ENCODE measurements at regions not wholly inside any gene's neighbourhood (a gene's known extent, or its start where the extent isn't known, plus 50 kb on each side); places are given as distances from the start of the nearest gene placed in this dataset.

GRCh38 chr7:116310141-116310540 is 99.8 kb downstream of the TES start:
- in situ Hi-C loops (cut with HindIII; ENCODE audit: low sequenced_read_pairs): no loop called here

GRCh38 chr7:116311259-116311658 is 100.9 kb downstream of the TES start:
- in situ Hi-C loops (cut with HindIII; ENCODE audit: low sequenced_read_pairs): no loop called here

GRCh38 chr7:116311816-116312471 is 101.6 kb downstream of the TES start:
- in situ Hi-C loops (cut with HindIII; ENCODE audit: low sequenced_read_pairs): no loop called here

- in situ Hi-C loops (cut with HindIII; ENCODE audit: low sequenced_read_pairs): no loop called here
These were observed 105.0 kb downstream of the TES start for GRCh38 chr7:116315293-116315692.

GRCh38 chr7:116315803-116316202 is 105.5 kb downstream of the TES start:
- in situ Hi-C loops (cut with HindIII; ENCODE audit: low sequenced_read_pairs): no loop called here

- in situ Hi-C loops (cut with HindIII; ENCODE audit: low sequenced_read_pairs): no loop called here
These were observed 106.7 kb downstream of the TES start for GRCh38 chr7:116316838-116317628.

GRCh38 chr7:116317907-116318306 is 107.6 kb downstream of the TES start:
- in situ Hi-C loops (cut with HindIII; ENCODE audit: low sequenced_read_pairs): no loop called here

GRCh38 chr7:116322541-116322940 is 112.2 kb downstream of the TES start:
- in situ Hi-C loops (cut with HindIII; ENCODE audit: low sequenced_read_pairs): no loop called here

- in situ Hi-C loops (cut with HindIII; ENCODE audit: low sequenced_read_pairs): no loop called here
These were observed 114.2 kb downstream of the TES start for GRCh38 chr7:116324582-116324981.

GRCh38 chr7:116325517-116325916 is 115.2 kb downstream of the TES start:
- in situ Hi-C loops (cut with HindIII; ENCODE audit: low sequenced_read_pairs): no loop called here

- in situ Hi-C loops (cut with HindIII; ENCODE audit: low sequenced_read_pairs): no loop called here
These were observed 116.8 kb downstream of the TES start for GRCh38 chr7:116327135-116327534.

- in situ Hi-C loops (cut with HindIII; ENCODE audit: low sequenced_read_pairs): no loop called here
These were observed 117.4 kb downstream of the TES start for GRCh38 chr7:116327752-116328151.

- in situ Hi-C loops (cut with HindIII; ENCODE audit: low sequenced_read_pairs): no loop called here
These were observed 117.8 kb downstream of the TES start for GRCh38 chr7:116328161-116328560.

- in situ Hi-C loops (cut with HindIII; ENCODE audit: low sequenced_read_pairs): no loop called here
These were observed 119.6 kb downstream of the TES start for GRCh38 chr7:116329686-116330503.

GRCh38 chr7:116331020-116331419 is 120.7 kb downstream of the TES start:
- in situ Hi-C loops (cut with HindIII; ENCODE audit: low sequenced_read_pairs): no loop called here

- in situ Hi-C loops (cut with HindIII; ENCODE audit: low sequenced_read_pairs): no loop called here
These were observed 122.4 kb downstream of the TES start for GRCh38 chr7:116332766-116333165.

- in situ Hi-C loops (cut with HindIII; ENCODE audit: low sequenced_read_pairs): no loop called here
These were observed 124.2 kb downstream of the TES start for GRCh38 chr7:116334555-116334954.

GRCh38 chr7:116337018-116337417 is 126.7 kb downstream of the TES start:
- in situ Hi-C loops (cut with HindIII; ENCODE audit: low sequenced_read_pairs): loop anchor here (5.0 kb wide), 1 partner anchor 100 kb away; no protein-coding TSS in a partner anchor

GRCh38 chr7:116337800-116338199 is 127.5 kb downstream of the TES start:
- in situ Hi-C loops (cut with HindIII; ENCODE audit: low sequenced_read_pairs): loop anchor here (5.0 kb wide), 1 partner anchor 100 kb away; no protein-coding TSS in a partner anchor

GRCh38 chr7:116339564-116339963 is 129.2 kb downstream of the TES start:
- in situ Hi-C loops (cut with HindIII; ENCODE audit: low sequenced_read_pairs): loop anchor here (5.0 kb wide), 1 partner anchor 98 kb away; no protein-coding TSS in a partner anchor

- in situ Hi-C loops (cut with HindIII; ENCODE audit: low sequenced_read_pairs): no loop called here
These were observed 130.0 kb downstream of the TES start for GRCh38 chr7:116340201-116340847.

All from DLD1 (cell line).